SH-SY5Y (cell line): ENCODE measurements at regions not wholly inside any gene's neighbourhood (a gene's known extent, or its start where the extent isn't known, plus 50 kb on each side); places are given as distances from the start of the nearest gene placed in this dataset.

Experiments
- GATA2 ChIP-seq: IDR thresholded peaks from 2 replicates; pipeline ENCODE4 v1.6.1; 2011; ENCODE audit warnings: mild to moderate bottlenecking, low read depth, low read length
- GATA3 ChIP-seq: IDR thresholded peaks from 2 replicates; pipeline ENCODE4 v1.6.1; 2011; ENCODE audit warnings: low read depth, mild to moderate bottlenecking, low read length, moderate library complexity

DNA sequence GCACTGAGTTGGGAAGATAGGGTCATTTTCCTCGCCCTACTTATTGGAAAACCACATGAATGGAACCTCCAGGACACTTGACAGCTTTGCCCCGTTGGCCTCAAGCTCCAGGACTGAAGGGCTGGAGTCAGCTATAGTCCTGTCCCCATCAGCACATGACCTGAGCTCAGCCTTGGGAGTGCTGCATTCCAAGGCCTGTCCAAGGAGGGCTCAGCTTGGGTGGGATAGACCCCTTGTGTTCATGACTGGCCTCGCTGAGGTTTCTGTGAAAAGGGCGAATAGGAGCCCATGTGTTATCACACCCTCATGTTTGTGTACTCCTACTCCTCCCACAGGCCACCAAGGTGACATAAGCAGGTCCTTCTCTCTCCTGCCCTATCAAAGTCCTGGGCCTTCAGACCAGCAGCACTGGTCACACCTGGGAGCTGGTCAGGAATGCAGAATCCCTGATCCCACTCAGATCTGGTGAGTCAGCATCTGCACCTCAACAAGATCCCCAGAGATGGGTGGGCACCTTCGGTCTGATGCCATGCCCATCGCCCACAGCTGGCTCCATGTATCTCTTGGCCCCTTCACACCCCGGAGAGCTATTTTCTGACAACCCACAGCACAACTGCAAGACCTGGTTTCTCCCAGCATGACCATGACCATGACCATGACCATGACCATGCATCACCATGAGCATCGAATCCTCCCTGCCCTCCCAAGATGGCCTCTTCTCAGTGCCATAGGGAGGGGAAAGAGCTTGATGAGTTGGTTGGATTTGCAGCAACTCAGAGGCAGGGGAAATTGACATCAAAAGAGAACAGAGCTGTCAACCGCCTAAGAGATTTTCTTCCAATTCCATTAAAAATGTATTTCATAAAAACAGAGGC, 83.0 kb upstream of the RAB6C start:
- TF ChIP-seq GATA2, result no peak
- TF ChIP-seq GATA3, result no peak

DNA sequence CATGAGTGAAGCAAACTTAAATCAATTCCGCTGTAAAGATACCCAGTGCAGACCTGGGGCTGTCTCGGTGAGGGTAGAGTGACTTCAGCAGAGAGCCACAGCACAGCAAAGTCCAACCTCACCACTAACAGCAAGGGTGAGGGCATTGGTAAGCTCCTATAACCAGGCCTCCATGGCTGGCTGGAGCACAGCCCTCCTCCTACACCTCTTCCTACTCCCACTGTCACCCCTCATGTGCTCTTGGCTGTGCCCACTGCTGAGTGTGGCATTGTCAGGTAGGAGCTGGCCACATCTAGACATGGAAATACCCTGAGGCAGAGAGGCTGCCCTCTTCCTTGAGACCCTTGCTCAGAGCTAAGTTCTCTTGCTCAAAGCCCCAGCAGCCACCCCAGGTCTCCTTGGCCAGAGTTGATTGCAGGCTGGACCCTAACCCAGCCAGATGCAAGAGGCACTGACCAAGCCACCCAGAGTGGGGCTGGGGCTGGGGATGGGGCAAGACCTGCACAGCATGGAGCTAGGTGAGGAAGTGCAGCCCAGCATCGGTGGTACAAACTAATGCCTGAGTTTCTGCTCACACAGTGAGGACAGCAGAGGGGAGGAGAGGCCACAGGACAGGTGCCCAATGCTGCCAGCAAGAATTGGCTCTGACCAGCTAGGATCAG, 77.6 kb upstream of the RAB6C start:
- TF ChIP-seq GATA2 (no peak), GATA3 (no peak)

DNA sequence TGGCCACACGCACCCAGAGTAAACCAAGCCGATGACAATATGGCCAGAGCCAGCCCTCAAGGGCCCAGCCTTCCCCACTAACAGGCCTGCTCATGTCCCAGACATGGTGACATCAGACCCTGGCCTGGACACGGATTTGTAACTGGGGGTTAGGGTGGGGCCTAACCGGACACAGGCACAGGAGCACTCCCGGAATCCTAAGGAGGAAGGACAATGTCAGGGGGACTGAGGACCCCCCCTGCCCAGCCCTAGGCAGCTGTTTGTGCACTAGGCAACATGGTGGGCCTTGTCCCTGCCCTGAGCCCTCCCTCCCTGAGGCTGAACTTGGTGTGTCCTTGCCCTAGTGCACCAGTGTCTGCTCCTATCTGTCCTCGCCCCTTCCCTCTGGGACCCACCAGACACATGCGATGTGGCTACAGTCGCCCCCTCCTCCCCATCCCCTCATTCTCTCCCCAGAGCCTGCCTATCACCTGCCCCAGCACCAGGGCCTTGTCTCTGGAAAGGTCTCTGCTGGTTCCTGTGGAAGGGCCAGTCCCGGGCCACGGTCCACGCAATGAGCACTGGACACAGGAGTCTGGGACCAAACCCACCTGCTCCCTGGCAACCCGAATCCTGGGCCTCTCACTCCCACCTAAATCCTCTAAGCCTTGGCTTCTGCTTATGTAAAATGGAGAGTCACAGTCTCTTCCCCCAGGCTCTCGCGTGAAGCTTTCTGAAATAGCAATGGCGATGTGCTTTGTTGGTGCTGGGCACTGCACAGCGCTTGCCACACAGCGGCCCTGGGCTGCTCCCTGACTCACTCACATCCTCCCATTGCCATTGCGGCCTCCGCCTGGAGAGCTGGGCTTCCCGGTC, 76.5 kb upstream of the RAB6C start:
- no peak for TF ChIP-seq GATA2
- TF ChIP-seq GATA3, result no peak

DNA sequence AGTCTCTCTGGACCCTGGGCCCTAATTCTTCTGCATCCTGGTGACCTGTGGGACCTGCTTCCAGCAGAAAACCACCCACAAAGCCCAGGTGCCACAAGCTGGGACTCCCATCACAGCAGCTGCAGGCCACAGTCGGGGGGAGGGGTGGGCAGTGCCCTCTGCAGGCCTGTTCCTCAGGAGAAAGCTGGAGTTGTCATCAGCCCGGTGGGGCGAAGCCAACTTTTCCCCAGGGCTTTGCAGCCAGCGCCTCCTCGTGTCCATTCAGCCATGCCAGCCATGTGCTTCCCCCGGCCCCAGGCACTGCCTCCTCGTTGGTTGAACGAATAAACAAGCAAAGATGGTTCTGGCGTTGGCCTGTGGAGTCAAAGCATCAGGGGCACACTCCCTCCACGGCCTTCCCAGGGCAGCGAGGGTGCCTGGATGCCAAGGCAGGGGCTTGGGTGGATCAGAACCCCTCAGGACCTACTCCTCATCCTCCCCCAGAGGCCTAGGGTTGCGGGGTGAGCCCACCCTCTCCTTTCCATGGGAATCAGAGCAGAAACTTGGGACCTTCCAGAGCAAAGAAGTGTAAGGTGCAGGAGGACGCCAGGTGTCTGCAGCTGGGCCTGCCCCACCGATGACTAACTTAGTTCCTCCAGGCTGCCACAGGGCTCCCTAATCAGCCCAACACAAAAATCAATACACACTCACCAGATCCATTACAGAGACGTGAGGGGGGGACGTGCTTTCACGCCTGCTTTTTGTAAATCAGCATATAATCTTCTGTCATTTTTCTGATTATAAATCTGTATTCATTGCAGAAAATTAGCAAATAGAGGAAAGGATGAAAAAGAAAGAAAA, 75.7 kb upstream of the RAB6C start:
- TF ChIP-seq GATA2 (no peak), GATA3 (no peak)

DNA sequence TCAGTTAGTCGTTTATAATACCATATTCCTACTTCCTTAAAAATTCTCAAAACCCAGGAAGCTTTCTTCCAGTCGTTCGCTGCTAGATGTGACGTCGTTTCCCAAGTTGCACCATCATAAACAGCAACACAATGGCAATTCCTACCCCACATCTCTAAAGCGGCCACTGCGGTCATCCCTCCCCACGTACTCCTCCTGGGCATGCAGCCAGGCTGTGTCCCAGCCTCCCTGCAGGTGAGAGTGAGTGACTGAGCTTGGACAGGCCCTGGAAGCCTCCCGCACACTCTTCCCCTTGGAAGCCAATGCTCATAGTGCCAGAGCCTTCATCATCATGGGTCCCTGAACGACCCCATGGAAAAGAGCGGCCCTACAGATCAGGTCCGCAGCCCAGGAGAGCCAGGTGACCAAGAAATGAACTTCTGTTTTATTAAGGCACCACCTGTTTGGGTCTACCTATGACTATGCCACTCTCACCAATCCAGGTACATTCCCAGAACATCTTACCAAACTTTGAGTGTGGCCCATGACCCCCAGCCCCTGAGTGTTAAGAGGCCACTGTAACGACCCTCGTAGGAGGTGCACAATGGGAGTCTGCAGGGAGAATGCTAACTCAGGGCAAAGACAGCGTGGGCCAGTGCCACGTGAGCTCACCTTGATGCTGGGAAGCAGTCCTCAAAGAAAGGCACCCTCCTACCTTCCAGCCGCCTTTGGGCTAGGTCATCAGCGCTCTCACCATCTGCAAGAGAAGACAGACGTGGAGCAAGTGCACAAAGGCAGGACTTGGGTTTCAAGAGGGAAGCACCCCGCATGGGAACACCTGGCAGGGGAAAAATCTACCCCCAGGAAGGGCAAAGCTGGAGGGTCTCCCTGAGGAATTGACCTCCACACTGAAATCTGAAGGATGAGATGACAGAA, 74.7 kb upstream of the RAB6C start:
- no peak for TF ChIP-seq GATA3
- no peak for TF ChIP-seq GATA2

GRCh38 chr2:129905664-129906081, 73.8 kb upstream of the RAB6C start:
- no peak for TF ChIP-seq GATA3
- TF ChIP-seq GATA2, result no peak

DNA sequence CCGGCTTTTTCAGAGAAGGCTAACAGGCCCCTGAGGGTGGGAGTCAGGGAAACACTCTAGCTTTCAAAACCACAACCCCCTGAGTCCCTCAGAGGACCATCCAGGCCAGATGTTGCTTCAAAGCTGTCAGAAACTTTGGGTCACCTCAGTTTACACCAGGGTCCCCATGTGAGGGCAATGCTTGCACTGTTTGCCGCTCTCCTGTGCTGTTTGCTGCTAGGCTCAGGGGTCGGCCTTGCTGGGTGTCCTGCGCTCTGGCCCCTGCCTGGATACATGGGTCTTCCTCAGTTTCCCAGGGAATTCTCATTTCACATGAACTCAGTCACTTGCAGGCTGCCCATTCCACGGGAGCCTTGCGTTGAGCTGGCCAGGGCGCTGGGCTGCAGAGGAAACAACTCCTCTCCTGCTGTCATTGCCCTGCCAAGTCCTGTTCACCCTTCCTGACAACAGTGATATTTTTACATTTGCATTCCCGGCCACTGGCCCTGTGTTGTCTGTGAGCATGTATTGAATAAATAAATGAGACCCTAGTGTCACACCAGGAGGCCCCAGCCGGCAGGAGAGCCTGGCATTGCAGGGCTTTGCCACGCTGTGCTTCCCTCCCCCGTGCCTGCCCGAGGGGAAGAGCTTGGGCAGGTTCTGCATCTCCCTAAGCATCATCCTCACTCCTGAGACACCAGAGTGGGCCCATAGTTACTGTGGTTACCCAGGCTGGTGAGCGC, 73.2 kb upstream of the RAB6C start:
- TF ChIP-seq GATA3 (no peak), GATA2 (no peak)

DNA sequence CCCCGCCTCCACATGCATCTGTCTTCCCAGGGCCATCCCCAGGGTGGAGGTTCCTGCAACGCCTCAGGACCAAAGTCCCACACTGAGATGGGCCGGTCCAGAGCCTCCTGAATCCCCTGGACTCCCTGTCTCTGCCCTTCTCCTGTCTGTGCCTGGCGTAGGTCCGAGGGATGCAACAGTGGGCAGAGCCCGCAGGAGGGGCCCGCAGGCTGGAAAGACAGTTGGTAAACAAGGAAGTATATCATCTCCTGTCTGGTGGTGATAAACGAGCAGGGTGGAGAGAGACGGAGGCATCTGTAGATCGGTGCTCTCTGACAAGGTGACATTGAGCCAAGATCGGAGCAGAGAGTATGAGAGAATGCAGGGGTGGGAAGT, 72.6 kb upstream of the RAB6C start:
- no peak for TF ChIP-seq GATA3
- no peak for TF ChIP-seq GATA2

DNA sequence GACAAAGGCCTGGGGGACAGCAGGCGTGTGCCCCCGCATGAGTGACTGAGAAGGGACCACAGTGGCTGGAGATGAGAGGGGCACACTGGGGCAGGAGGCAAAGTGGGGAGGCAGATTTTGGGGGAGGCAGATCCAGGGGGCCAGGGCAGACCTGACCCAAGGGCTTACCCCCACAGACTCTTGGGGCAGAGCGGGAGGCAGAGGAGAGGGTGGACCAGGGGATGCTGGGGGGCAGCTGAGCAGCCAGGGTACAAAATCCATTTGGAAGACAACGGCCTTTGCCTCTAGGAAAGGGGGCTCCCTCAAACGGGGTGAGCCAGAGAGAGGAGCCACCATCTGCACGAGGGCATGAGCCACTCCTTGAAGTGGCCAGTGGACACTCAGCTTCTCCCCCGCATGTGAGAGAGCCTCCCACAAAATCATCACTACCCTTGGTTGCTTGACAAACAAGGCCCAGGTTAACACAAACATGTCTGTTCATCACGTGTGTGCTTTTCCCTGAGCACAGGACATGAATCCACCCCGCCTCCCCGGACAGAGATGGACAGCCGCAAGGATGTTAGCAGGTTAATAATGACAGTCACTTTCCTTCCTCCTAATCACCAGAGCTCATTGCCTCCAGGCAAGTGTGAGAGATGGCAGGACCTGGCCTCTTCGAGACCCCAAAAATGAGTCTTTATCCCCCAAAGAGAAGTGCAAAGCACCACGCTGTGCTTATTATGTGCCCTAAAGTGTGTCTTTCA, 72.0 kb upstream of the RAB6C start:
- TF ChIP-seq GATA2 (no peak), GATA3 (no peak)

DNA sequence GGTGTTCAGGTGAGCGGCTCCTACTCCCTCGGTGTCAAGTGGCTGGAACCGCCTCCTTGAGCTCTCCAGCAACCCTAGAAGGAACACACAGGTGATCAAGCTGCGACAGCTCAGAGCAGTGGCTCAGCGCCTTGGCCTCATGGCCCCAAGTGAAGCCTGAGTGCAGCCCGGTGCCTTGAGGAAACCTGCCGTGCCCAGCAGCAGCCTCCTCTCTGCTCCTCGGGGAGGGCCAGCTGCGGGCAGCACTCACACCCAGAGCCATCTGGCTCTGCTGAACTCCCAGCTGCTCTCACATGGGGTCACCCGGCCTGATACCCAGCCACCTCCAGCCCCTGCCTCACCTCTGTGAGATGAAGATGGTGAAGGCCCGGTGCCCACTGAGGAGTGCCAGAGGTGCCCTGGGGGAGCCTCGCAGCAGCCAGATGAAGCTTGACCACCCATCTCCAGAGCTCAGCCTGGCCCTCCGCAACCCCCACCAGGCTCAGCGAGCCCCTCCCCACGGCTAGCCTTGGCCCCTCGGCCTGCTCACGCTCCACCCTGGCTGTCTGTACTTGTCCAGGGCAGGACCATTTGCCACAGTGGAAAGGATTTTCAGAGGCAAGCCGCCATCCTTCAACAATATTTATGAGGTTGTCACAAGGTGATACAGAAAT, 70.6 kb upstream of the RAB6C start:
- TF ChIP-seq GATA3 (no peak), GATA2 (no peak)

DNA sequence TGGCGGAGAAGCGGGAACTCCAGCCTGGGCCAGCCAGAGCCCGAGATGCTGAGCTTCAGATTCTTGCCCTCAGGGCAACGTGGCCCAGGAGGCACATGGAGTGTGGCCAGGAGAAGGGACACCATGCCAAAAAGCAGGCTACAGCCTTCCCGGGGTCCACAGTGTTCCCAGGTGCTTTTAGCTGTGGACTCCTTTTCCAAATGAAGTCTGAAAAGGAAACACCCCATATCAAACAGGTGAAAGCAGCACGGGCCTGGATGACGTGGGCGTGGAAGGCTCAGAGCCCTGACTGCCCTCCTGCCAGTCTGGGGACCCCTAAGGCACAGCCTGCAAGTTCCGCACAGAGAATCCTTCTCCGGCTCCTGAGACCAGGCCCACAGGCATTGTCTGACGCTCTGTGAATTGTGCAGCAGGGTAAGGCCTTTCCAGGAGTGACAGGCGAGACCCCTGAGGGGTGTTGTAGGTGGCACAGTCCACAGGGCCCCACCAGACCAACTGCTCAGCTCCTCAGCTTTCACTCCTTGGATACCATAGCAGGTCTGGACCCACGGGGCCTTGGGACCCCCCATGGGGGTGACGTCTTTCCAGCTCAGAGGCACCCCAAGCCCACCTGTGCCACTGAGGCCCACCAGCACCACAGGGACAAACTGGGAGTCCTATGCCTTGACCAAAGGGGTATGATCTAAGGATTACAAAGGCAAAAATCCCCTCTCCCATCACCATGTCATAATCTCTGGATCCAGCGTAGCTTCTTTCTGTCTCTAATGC, 69.6 kb upstream of the RAB6C start:
- no peak for TF ChIP-seq GATA3
- no peak for TF ChIP-seq GATA2
